RPMI7951 (cell line): ENCODE measurements at regions not wholly inside any gene's neighbourhood (a gene's known extent, or its start where the extent isn't known, plus 50 kb on each side); places are given as distances from the start of the nearest gene placed in this dataset.

Experiments
- DNase-seq: peaks from one replicate; pipeline ENCODE4 v3.0.0-alpha.2; 2012; ENCODE audit warnings: low read depth

DNA sequence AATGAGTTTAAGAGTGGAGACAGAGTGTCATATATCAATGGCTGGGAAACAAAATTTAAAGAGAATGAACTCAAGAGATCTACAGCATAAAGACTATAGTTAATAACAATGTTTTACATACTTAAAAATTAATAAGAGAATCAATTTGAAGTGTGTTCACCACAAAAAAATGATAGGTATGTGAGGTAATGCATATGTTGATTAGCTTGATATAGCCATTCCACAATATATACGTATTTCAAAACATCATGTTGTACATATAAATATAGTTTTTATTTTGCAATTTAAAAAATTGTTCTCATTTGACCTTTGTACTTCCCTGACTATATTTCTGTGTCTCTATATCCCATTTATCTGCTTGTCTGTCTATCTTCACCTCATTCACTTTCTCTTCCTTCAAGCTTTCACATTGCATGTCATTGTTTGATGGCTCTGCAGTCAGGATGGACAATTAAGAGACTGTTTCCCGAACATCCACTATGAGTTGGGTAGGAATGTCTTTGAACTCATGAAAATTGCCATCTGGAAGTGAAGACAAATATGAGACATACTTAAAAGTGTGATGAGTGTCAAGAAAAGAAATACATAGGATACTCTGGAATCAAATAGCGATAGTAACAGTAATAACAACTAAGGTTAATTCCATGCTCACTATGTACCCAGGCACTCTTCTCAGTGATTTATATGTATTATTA lies 359.9 kb upstream of the ACTBL2 start:
- peak; percentile 39 for DNase-seq

DNA sequence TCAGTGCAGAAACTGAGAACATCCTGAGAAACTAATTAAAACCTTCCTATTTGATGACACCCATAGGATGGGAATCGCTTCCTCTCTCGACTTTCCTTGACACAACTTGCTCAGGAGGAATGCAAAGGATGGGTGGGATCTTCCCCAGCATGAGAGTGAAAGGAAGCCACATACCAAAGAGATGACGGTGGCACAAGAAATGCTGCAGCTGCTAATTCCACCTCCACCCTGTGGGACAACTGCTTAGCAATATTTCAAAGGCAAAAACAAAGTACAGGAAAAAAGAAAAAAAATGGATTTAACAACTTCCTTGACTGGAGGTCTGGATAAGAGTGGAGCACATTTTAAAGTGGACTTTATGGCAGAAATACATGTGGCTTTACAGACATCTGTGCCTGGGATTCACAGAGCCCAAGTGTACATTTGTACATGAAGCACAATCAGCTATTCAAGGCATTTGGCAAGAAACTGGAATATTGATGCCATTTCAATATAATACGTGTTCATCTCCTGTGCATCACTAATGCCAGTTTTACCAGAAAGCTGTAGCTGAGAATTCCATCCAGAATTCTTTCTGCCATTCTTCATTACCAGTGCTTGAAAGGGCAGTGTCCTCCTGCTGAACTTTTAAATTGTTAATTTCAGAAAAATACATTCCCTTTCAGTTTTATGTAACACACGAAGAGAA lies 359.2 kb upstream of the ACTBL2 start:
- DNase-seq = peak; percentile 94

DNA sequence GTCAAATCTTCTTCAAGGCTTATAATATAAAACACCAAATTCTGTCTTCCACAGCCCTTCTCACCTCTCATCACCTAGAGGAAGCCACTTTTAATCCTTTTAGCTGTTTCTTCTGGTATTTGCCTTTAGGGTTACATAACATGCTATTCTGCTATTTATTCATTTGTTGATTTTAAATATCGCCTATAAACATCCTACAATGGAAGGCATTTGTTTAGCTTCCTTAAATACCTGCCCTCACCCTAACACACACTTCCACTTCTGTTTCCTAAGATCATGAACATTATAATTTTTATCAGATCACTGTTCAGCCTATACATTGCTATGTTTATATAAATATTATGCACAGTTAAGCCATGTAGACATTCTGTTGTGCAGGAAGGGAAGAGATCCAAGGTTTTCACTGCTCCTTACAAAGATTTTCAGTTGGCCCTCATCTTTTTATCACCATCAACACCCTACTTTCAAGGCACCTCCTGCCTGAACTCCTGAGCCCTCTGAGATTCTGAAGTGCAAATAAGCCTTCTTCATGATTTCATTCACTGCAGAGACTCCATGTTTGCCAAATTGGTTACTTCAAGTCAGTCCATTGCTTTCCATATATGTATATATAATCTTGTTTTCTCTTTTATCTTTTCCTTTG lies 356.9 kb upstream of the ACTBL2 start:
- DNase-seq = no peak

DNA sequence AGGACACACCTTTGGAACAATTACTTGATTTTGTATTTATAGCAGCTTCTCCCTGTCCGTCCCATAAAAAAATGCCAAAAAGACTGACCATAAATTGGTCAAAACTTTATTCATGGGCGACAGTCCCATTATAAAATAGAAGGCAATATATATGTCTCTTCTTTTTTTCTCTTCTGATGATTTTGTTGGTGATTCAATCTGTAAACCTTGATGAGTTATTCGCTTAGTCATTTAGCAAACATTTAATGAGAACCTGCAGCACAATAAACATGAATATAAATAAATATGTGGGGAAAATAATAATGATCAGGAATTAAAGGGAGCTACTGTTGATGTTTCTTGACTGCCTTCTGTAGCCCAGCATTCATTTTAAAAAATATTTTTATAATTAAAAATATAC lies 356.4 kb upstream of the ACTBL2 start:
- DNase-seq = no peak

DNA sequence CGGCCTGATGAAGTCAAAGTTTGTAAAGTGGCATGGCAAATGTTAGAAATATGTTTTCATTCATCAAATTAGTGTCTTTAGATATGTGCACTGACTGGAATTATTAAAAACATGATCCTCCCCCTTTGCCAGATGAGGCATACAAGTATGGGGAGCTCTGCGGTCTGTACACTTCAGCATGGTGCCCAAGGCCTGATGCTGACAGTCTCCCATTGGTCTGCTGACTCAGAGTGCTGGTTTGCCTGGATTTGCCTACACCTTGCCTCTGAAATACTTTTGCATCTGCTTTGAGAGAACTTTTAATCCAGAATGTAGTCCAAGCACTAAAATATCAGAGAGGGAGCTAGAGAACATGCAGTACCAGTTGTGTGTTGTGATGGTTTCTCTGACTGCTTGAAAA lies 354.3 kb upstream of the ACTBL2 start:
- DNase-seq = peak; percentile 40

DNA sequence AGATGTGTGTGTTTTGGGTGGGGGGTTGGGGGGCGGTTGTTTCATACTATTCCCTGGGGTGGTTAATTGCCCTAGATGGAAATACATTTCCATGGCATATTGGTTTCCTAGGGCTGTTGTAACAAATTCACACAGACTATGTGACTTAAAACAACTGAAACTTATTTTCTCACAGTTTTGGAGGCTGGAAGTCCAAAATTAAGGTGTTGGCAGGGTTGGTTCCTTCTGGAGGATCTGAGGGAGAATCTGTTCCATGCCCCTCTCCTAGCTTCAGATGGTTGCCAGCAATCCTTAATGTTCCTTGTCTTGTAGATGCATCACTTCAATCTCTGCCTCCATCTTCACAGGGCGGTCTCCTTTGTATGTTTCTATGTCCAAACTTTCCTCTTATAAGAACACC lies 353.7 kb upstream of the ACTBL2 start:
- DNase-seq = no peak

DNA sequence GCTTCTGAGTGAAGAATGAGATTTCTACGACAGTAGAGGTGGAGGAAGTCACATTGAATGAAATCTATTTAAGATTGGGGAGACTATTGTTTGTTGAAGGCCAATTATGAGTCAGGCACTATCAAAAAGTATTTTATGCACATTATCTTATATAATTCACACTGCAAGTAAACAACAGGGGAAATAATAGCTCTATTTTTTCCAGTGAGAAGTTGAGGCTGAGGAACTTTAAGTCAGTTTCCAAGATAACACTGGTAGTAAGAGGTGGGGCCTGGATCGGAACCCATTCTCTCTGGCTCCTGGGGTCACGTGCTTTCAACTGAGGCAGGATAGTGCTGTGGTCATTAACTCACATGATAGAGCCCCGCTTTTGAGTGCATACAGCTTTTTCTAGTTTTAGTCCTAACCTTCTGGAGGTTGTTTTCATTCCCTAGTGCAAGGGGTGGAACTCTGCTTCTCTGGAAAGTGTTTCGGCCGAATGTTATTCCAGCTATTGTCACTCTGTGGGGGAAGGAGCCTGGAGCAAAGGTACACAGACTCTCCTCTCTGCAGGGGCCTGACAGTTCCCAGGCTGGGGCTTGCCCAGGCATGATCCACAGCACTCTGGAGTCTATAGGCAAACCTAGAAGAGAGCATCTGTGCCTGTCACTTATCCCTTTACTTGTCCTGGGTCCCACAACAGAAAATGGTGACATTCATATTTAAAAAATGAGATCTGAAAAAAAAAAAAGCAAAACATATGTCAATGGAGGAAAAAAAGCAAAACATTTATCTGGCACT lies 352.4 kb upstream of the ACTBL2 start:
- DNase-seq = no peak

DNA sequence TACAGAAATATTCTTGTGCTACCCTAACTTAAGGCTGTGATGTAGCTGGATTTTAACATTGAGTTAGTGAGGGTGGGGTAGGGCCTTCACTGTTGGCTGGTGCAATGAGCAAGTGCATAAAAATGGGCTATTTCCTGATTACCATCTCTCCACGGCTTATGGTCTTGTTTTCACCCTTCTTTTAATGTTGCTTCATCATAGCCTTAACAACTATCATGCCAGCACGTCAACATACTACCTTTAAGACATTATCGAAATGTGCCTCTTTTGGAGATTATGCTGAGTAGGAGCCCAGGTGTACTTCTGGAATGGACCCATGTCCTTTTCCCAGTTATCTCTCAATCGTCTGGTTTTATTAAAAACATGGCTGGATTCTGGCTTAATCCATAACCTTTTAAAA lies 350.9 kb upstream of the ACTBL2 start:
- no peak for DNase-seq

DNA sequence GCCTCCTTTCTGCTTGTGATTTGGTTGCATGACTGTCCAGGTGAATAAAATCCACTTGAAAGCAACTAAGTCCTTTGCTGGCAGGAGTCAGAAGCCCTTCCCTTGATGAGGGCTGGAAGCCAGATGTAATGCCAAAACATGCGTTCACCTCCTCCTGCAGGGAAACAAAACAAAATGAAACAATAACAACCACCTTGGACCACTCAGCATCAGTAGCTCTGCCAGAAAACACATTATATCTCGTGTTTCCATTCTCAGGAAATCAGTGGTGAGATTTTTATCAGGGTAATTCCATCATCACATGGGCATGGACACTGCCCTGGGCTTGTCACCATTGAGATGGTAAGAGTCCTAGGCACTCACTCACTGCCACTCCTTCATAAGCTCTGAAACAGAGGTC lies 350.3 kb upstream of the ACTBL2 start:
- DNase-seq = peak; percentile 84

DNA sequence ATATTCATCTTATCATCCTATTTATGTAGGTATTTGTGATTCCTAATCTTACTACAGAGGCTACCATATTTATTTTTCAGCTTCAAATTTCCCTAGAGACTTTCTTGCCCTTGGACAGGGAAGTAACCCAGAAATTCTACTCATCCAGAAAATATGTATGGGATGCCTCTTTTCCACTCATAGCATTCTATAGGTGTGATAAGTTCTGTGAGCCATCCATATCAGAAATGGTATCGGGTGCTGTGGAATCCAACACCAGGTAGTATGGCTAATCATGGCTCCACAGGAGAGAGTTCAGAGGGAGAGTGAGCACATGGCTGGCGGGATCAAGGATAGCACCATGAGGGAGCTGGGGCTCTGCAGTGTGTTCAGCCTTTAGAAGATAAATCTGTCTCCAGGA lies 349.3 kb upstream of the ACTBL2 start:
- no peak for DNase-seq

DNA sequence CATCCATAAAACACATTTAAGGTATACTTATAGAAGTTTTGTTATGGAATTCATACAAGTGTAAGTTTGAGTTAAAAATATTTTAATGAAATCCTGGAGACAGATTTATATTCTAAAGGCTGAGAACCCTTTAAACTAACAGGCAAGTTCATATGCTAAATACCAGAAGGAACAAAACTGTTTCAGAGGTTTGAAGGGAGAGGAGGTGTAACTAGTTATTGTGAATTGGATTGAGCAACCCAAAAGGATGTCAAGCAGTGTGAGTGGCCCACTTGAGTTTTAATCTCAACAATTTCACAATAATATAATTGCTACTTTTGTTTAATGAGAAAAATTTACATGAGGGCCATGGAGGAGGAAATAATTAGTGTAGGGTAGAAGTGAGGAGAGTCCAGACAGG lies 348.5 kb upstream of the ACTBL2 start:
- no peak for DNase-seq

DNA sequence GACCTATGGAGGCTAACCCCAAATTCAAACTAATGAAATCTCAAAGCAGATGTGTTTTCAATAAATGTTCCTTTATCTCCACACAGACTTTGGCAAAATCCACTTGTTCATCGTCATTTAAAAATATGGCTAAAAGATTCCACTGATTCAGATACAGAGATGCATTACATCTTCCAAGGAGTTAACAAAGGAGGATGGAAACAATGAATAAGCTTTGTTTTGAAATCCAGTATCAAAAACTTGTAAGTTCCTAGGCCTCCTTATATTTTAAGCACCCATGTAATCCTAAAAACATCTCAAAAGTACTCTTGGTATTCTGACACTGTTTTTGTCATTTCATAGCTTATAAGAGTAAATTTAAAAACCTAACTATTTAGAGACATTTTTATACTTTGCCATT lies 345.6 kb upstream of the ACTBL2 start:
- DNase-seq = no peak

DNA sequence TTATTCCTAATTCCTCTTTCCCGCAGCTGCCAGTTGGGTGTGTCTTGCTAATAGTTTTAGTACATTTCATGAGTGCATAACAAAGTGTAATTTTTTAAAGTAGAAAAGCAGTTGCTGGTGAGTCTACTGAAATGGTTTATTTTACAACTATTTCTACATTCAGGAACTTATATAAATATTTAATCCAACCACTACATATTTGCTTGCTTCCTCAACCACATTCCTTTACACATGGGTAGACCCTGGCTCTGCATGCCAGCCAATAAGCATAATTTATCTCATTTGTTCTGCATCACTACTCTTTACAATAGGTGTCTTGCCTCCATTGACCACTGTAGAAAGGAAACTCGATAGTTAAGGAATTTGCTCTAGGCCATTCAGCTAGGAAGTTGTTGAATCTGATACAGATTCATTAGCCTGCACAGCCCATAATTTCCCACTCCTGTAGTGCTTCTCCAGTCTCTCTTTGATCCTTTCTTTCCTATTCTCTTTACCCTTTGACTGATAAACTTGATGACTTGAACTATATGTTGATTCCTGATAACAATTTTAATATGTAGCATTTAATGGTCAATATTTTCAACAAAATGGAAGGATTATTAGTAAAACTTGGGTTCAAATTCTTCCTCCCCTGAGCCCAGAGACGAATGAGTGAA lies 342.5 kb upstream of the ACTBL2 start:
- DNase-seq = peak; percentile 96

DNA sequence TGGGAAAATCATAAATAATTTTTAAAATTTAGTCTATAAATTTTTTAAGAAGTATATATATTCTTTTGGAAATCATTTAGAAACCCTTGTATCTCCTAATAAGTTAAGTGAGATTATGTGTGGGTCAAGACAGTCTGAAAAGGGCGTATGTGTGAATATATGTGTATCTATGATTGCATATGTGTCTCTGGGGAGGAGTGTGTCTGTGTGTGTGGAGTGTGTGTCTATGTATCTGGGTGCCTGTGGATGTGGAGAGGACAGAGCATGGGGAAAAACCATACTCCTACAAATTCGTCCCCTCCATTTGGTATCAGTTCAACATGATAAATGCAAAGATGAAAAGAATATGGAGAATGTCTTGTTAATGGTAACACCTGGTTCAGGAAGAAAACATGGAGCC lies 342.0 kb upstream of the ACTBL2 start:
- no peak for DNase-seq

DNA sequence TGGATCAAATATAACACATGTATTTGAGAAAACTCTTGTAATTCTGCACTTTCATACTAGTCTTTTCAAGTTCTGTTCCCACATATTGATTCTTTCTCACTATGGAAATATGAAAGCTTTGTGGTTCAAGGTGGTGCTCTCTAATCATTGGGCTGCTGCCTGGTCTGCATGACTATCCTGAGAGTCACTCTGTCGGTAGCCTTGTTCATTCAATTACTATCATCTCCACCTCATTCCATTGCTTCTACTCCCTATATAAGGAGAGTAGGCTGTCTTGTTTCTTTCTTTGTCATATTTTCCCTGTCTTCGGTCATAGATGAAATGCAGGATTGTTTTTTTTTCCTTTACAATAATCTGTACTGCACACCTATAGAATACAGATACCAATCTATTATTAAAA lies 341.4 kb upstream of the ACTBL2 start:
- DNase-seq = peak; percentile 80

DNA sequence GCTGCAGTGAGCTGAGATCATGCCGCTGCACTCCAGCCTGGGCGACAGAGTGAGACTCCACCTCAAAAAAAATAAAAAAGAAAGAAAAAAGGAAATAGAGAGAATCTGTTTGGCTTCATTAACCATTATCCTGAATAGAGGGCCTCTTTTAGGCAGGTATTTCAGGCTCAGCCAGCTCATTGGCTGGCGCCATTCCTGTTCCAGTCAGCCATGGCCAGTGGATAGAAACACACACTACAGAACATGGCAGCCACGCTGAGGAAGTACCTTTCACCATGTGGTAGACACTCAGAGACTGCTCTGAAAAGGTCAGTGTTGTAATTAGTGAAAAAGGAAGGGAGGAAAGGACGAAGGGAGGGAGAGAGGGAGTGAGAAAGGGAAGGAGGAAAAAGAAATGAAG lies 340.0 kb upstream of the ACTBL2 start:
- no peak for DNase-seq

DNA sequence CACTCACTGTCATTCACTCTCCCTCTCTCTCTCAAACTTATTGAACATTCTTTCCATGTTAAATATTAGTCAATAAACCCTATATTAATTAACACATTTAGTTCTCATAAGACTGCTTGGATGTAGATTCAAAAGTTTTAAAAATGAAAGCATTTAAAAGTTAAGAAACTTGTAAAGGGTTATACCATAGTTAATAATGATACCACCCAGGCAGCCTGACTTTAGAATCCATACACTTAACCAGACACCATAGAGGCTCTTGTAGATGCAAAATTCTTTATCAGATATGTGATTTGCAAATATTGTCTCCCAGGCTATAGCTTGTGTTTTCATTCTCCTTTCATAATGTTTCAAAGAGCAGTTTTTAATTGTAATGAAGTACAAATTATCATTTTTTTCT lies 335.8 kb upstream of the ACTBL2 start:
- DNase-seq = no peak

DNA sequence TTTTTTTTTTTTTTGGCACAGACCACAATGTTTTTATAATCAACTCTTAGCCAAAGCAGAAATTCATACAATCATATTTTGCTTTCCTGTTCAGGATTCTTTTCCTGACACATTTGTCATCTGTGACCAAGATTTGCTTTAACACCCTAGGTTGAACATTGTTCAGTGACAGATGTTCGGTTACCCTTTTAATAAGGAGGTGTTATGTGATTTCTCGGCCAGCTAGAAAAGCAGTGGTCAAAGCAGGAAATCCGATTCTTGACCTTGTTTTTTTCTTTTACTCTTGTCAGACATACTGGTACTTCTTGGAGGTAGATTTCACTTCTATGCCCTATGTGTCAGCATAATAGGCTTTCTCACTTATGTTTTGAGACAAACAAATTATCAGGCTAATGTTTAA lies 335.3 kb upstream of the ACTBL2 start:
- DNase-seq = no peak

DNA sequence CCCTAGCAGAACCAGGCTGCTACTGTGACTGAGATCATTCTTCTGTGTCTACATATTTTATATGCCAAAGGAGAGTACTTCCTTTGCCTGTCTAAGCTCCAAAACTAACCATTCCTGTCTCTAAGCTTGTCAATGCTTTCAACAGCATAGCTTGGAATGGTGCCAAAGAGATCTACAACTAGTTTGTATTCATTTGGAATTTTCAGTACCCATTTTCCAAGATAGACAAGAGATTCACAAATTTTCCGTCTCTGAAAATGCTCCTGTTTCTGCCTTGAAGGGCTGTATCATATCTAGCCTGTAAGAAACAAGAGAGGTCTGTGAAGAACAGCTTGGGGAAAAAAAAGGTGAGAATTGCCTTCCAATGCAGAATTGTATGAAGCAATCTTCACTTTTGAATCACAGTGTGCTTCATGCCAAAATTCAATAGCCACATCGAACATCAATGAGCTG lies 334.4 kb upstream of the ACTBL2 start:
- DNase-seq = peak; percentile 26

DNA sequence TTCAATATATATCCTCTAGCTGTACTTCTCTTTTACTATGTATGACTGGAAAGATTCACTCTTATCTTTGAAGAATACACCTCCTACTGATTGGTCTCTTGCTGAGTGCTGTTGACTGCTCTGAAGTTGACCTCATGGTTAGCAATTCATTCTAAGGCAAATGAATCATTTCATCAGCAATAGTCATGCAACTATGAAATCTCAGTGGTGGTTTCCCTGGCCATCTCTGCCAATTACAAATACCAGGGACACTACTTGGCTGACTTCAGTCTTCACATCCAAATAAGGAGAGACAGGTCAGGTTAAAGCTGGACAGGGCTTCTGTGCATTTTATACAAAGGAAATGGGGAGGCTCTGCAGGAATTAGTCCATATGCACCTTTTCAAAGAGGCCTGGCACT lies 333.5 kb upstream of the ACTBL2 start:
- DNase-seq = peak; percentile 97

DNA sequence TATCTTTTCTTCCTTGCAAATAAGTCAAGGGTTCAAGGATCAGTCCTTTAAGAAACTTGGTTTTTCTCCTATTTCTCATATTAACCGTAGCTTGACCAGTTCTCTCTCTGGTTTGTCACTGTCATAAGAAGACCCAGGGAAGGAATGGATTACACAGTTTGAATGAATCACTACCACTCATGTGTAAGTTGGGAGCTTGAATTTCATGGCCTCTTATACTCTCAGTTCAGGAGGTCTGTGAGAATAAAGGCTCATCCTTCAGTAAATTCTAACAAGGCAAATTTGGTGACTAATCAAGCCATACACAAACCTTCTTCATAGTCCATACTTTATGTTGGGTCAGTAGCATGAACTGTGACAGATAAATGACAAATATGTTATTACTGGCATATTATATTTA lies 323.1 kb upstream of the ACTBL2 start:
- peak; percentile 73 for DNase-seq

DNA sequence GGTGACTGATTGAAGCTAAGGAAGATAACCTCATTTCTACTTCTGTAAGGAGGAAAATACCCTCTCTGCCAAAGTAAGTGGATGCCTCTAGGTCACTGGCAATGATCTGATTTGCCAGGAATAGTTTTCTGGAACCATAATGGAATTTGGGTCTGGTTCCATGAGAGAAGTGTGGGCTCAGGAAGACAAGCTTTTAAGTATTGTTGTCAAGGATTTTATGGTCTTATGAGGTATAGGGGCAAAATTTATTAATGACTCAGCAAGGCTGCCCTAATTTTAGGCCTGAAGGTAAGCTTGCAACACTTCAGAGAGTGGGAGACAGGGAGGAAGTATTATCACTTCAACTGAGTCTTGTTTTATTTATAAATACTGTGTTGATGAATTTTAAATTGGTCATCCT lies 322.6 kb upstream of the ACTBL2 start:
- DNase-seq = no peak
